Osteocyte (in vitro differentiated cells): ENCODE measurements at regions not wholly inside any gene's neighbourhood (a gene's known extent, or its start where the extent isn't known, plus 50 kb on each side); places are given as distances from the start of the nearest gene placed in this dataset.

Source experiments
- DNase-seq: peaks from one replicate; pipeline ENCODE4 v3.0.0; 2021; ENCODE audit warnings: mixed read lengths; ENCODE audit not compliant: unreplicated experiment; ENCODE audit errors: extremely low spot score
- H3K27ac Mint-ChIP-seq: one replicate; pipeline ENCODE4 v1.8.0; 2021; ENCODE audit warnings: mild to moderate bottlenecking, mixed read lengths; ENCODE audit not compliant: unreplicated experiment
- H3K27me3 Mint-ChIP-seq: one replicate; pipeline ENCODE4 v1.8.0; 2021; ENCODE audit warnings: mixed read lengths; ENCODE audit not compliant: unreplicated experiment
- H3K36me3 Mint-ChIP-seq: one replicate; pipeline ENCODE4 v1.8.0; 2021; ENCODE audit warnings: mixed read lengths; ENCODE audit not compliant: unreplicated experiment
- H3K4me1 Mint-ChIP-seq: one replicate; pipeline ENCODE4 v1.8.0; 2021; ENCODE audit warnings: mixed read lengths; ENCODE audit not compliant: unreplicated experiment
- H3K4me3 Mint-ChIP-seq: one replicate; pipeline ENCODE4 v1.8.0; 2021; ENCODE audit warnings: mild to moderate bottlenecking, moderate library complexity, mixed read lengths; ENCODE audit not compliant: unreplicated experiment
- H3K9me3 Mint-ChIP-seq: one replicate; pipeline ENCODE4 v1.8.0; 2021; ENCODE audit warnings: mixed read lengths; ENCODE audit not compliant: unreplicated experiment
- CTCF ChIP-seq: fragments of 200-600 bp; sonication (generic); IDR thresholded peaks from 2 replicates; pipeline ENCODE4 v1.5.0; 2021; ENCODE audit warnings: antibody characterized with exemption, mild to moderate bottlenecking, moderate library complexity

- Mint-ChIP-seq H3K27ac (no peak overlapping the region), H3K9me3 (peaks cover 6% of the 10 kb centered on the region), H3K27me3 (no peaks in the 10 kb centered on the region), H3K4me1 (peaks cover 1% of the 10 kb centered on the region), H3K36me3 (no peaks in the 10 kb centered on the region), H3K4me3 (no peak overlapping the region)
- DNase-seq, result no peak
- no peak for TF ChIP-seq CTCF
Observed at GRCh38 chr5:156031181-156031580, 295.8 kb upstream of the SGCD start.

DNA sequence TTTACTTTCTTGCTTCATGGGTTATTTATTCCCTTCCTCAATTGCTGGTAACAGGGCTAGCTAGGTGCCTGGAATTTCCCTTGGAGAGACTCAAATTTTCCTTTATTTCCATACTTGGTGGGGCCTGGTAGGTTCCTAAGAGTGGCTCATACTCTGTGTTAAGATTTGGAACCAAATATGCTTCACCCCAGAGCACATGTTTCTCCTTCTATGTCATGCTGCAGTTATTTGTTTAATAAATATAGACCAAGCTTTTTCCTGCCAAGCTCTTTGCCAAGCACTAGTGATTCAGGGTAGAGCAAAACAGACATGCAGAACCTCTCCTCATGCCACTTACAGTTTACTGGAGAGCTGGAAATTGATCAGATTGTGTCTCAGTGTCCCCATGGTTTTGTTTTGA lies 290.3 kb upstream of the SGCD start:
- Mint-ChIP-seq H3K27ac (no peak overlapping the region), H3K4me1 (peaks cover 5% of the 10 kb centered on the region), H3K36me3 (no peaks in the 10 kb centered on the region), H3K4me3 (no peak overlapping the region), H3K27me3 (no peaks in the 10 kb centered on the region), H3K9me3 (peaks cover 11% of the 10 kb centered on the region)
- DNase-seq, result no peak
- TF ChIP-seq CTCF, result no peak

DNA sequence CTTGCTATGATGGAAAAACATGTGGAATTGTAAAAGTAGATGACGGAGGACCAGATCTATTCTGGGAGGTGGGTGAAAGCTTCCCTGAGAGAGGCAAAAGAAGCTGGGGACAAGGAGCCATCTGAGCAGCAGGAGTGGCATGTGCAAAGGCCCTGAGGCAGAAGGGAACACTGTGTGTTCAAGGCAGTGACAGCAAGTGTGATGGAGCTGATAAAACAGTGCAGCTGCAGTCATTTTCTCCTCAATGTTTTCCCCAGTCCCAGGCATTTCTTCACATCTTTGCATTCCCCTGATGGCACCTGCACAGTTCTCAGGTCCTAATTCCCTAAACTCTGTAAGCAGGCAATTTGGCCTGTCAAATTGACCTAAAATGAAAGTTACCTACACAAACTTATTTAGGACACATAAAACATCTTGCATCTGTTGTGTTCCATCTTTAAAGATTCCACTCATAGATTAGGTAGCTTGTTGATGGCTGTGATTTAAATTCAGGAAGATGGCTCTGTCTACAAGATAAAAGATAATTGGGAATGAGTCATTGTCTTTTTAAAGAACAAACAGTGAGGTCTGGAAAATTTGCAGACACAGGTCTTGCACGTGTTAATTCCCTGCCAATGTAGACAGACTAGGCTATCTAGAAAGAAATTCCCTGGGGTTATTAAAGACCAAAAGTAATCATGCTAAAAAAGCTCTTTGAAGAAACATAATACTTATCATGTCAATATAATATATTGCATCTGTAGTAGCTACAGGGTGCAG lies 289.6 kb upstream of the SGCD start:
- H3K9me3 Mint-ChIP-seq, result peaks cover 11% of the 10 kb centered on the region
- H3K4me1 Mint-ChIP-seq, result peaks cover 5% of the 10 kb centered on the region
- no peak for DNase-seq
- no peak overlapping the region for H3K4me3 Mint-ChIP-seq
- no peak overlapping the region for H3K27ac Mint-ChIP-seq
- H3K36me3 Mint-ChIP-seq, result no peaks in the 10 kb centered on the region
- H3K27me3 Mint-ChIP-seq, result no peaks in the 10 kb centered on the region
- TF ChIP-seq CTCF, result no peak

DNA sequence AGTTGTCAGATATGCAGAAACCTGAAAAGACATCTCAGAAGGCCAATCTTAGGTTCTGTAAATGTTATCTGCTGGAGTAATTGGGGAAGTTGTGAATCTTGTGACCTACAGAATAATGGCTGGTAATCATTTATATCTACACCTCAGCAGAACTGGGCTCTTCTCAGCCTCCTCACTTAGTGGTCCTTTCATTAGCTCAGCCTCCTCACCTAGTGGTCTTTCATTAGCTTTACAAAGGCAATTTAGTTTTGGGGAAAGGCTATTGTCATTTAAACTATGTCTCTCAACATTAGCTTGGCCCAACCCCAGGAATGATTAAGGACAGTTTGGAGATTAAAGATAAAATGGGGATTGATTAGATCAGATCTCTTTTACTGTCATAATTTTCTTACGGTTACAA lies 284.2 kb upstream of the SGCD start:
- Mint-ChIP-seq H3K27ac (no peak overlapping the region), H3K4me3 (no peak overlapping the region), H3K36me3 (no peaks in the 10 kb centered on the region)

DNA sequence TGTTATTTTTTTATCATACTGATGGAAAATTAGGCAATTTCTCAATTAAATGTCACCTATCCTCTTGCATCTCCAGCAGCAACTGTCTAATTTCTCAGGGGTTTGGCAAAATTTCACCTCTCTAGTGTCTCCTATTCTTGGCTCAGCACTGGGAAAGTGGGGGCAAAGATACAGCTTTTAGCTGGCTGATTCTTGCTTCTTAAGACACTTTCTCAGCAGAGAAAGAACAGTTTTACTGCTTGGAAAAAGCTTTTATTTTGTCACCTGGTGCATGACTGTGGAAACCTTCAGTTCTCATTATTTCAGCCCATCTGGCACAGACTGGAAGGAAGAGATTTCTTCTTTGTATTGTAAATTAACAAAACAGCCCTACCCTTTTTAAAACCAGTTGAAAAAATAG lies 283.6 kb upstream of the SGCD start:
- no peaks in the 10 kb centered on the region for H3K4me1 Mint-ChIP-seq
- peaks cover 5% of the 10 kb centered on the region for H3K9me3 Mint-ChIP-seq
- no peaks in the 10 kb centered on the region for H3K36me3 Mint-ChIP-seq
- TF ChIP-seq CTCF, result no peak
- H3K4me3 Mint-ChIP-seq, result no peak overlapping the region
- DNase-seq, result no peak
- no peaks in the 10 kb centered on the region for H3K27me3 Mint-ChIP-seq
- no peak overlapping the region for H3K27ac Mint-ChIP-seq

More for the DNA sequence above, 284.2 kb upstream of the SGCD start:
- TF ChIP-seq CTCF, result no peak
- Mint-ChIP-seq H3K4me1 (no peaks in the 10 kb centered on the region), H3K27me3 (no peaks in the 10 kb centered on the region), H3K9me3 (peaks cover 9% of the 10 kb centered on the region)
- no peak for DNase-seq
